Activated B cell treated with CpG ODN at 0.5 μM for 24 hours (primary cell): ENCODE measurements at regions not wholly inside any gene's neighbourhood (a gene's known extent, or its start where the extent isn't known, plus 50 kb on each side); places are given as distances from the start of the nearest gene placed in this dataset.
"Not testable (repeated sequence)": the region's sequence is repeated elsewhere in the genome, so short reads cannot be mapped to it uniquely, and the experiment has no call there.

Experiments used
- ATAC-seq: fragments of 200-7000 bp; cut with Tn5 transposase; one replicate; pipeline ENCODE4 v1.10.0; 2021; ENCODE audit warnings: low read depth, mild to moderate bottlenecking, moderate library complexity
- CTCF ChIA-PET: fragments of 350-600 bp; sonication (Branson Sonifier 250); formaldehyde crosslinking; loops from one replicate; lab custom pipeline; 2021; ENCODE audit warnings: antibody characterized with exemption; lab: Charles Lee
- POLR2A ChIA-PET: fragments of 350-600 bp; sonication (Branson Sonifier 250); formaldehyde crosslinking; loops from one replicate; lab custom pipeline; 2021; ENCODE audit warnings: antibody characterized with exemption; lab: Charles Lee
- DNase-seq: peaks from one replicate; pipeline ENCODE4 v3.0.0; 2022
- H3K27ac Mint-ChIP-seq: one replicate; pipeline ENCODE4 v1.8.0; 2020; ENCODE audit warnings: mixed read lengths
- H3K27me3 Mint-ChIP-seq: one replicate; pipeline ENCODE4 v1.8.0; 2021; ENCODE audit warnings: mixed read lengths
- H3K36me3 Mint-ChIP-seq: one replicate; pipeline ENCODE4 v1.8.0; 2021; ENCODE audit warnings: low read depth, mixed read lengths
- H3K4me1 Mint-ChIP-seq: one replicate; pipeline ENCODE4 v1.8.0; 2021; ENCODE audit warnings: mixed read lengths
- H3K4me3 Mint-ChIP-seq: one replicate; pipeline ENCODE4 v1.8.0; 2020; ENCODE audit warnings: mild to moderate bottlenecking, mixed read lengths
- H3K9me3 Mint-ChIP-seq: one replicate; pipeline ENCODE4 v1.8.0; 2020; ENCODE audit warnings: mixed read lengths
- intact Hi-C: fragments of 100-400 bp; cut with micrococcal nuclease; formaldehyde crosslinking; loops from one replicate; pipeline ENCODE4 v1.15.1; 2024
- TF ChIP-seq, protein P1 (sequence below): fragments of 200-600 bp; IDR thresholded peaks from one replicate; pipeline ENCODE4 v1.8.0; 2022; ENCODE audit warnings: antibody characterized with exemption, mild to moderate bottlenecking

DNA sequence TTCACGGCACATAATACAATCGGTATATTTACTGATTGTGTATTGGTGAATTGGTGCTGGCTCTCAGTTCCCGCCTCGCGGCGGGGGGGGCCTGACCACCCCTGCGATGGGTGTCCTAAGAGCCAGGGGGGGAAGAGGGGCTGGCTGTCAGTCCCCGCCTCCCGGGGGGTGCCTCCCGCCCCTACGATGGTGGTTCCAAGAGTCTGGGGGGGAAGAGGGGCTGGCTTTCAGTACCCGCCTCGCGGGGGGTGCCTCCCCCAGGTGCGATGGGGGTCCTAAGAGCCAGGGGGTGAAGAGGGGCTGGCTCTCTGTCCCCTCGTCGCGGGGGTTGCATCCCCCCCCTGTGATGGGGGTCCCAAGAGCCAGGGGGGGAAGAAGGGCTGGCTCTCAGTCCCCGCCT is 2321.8 kb upstream of the PCDH20 start:
- Mint-ChIP-seq H3K27me3 (no peaks in the 10 kb centered on the region), H3K36me3 (no peaks in the 10 kb centered on the region), H3K27ac (no peak overlapping the region), H3K4me1 (no peaks in the 10 kb centered on the region), H3K9me3 (no peaks in the 10 kb centered on the region), H3K4me3 (no peak overlapping the region)
- intact Hi-C loops = no loop called here
- POLR2A ChIA-PET = no interaction called here
- CTCF ChIA-PET = no interaction called here
- no peak for DNase-seq
- TF ChIP-seq, protein P1, sequence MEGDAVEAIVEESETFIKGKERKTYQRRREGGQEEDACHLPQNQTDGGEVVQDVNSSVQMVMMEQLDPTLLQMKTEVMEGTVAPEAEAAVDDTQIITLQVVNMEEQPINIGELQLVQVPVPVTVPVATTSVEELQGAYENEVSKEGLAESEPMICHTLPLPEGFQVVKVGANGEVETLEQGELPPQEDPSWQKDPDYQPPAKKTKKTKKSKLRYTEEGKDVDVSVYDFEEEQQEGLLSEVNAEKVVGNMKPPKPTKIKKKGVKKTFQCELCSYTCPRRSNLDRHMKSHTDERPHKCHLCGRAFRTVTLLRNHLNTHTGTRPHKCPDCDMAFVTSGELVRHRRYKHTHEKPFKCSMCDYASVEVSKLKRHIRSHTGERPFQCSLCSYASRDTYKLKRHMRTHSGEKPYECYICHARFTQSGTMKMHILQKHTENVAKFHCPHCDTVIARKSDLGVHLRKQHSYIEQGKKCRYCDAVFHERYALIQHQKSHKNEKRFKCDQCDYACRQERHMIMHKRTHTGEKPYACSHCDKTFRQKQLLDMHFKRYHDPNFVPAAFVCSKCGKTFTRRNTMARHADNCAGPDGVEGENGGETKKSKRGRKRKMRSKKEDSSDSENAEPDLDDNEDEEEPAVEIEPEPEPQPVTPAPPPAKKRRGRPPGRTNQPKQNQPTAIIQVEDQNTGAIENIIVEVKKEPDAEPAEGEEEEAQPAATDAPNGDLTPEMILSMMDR = no peak
- ATAC-seq = no peak

DNA sequence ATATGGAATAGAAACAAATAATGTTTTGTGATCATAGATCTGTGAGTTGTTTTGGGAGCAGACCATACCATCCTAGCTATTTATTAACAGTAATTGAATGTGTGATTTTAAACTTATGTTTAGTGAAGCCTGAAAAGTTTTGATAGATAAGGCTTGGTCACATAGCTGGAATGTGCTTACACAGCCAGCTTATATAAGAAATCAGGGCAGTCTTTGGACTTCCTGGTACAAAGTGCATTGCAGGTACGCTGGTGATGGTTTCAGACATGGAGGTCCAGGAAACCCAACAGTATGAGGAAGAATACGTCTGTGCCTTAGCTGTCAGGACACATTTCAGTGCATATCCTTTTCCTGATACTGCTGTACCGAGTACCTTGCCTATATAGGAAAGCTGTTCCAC is 2316.2 kb upstream of the PCDH20 start:
- Mint-ChIP-seq H3K4me1 (no peaks in the 10 kb centered on the region), H3K36me3 (no peaks in the 10 kb centered on the region), H3K4me3 (no peak overlapping the region), H3K9me3 (no peaks in the 10 kb centered on the region), H3K27ac (no peak overlapping the region), H3K27me3 (no peaks in the 10 kb centered on the region)
- no peak for ATAC-seq
- POLR2A ChIA-PET = no interaction called here
- intact Hi-C loops = no loop called here
- CTCF ChIA-PET = no interaction called here
- TF ChIP-seq, protein P1 = no peak
- no peak for DNase-seq

DNA sequence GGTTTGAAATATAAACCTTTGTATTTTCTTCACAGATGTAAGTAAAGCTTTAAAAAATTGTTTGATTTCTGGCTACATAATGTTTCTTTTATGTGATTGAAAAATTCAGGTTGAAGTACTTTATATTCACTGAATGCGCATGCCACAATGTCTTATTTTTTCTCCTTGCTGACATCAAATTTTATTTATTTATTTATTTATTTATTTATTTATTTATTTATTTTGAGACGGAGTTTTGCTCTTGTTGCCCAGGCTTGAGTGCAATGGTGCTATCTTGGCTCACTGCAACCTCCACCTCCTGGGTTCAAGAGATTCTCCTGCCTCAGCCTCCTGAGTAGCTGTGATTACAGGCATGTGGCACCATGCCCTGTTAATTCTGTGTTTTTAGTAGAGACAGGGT is 2296.5 kb upstream of the PCDH20 start:
- ATAC-seq, DNase-seq, H3K27me3 Mint-ChIP-seq, intact Hi-C loops, POLR2A ChIA-PET, H3K27ac Mint-ChIP-seq, H3K36me3 Mint-ChIP-seq, CTCF ChIA-PET, H3K4me1 Mint-ChIP-seq, H3K9me3 Mint-ChIP-seq, H3K4me3 Mint-ChIP-seq: not testable (repeated sequence)

DNA sequence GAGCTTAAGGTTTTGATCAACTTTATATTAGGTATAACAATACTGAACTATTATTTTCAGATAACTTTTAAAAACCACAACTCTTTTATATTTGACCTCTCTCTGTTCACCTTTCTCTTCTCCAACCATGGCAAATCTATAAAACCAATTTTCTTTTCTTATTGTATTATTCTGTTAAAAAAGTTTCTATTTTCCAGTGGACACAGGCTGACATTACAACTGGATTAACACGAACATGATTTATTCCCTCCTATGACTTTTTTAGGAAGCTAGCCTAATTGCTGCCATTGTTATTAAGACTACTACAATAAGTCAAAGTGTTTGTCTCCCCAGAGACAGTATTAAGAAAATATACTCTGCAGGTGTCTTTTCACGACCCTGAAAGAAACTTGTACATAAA is 2291.1 kb upstream of the PCDH20 start:
- DNase-seq (no peak), ATAC-seq (no peak)
- TF ChIP-seq, protein P1 = no peak
- Mint-ChIP-seq H3K36me3 (no peaks in the 10 kb centered on the region), H3K27me3 (no peaks in the 10 kb centered on the region), H3K4me3 (no peak overlapping the region), H3K4me1 (no peaks in the 10 kb centered on the region), H3K27ac (no peak overlapping the region), H3K9me3 (no peaks in the 10 kb centered on the region)
- POLR2A ChIA-PET = no interaction called here
- CTCF ChIA-PET = no interaction called here
- intact Hi-C loops = no loop called here

DNA sequence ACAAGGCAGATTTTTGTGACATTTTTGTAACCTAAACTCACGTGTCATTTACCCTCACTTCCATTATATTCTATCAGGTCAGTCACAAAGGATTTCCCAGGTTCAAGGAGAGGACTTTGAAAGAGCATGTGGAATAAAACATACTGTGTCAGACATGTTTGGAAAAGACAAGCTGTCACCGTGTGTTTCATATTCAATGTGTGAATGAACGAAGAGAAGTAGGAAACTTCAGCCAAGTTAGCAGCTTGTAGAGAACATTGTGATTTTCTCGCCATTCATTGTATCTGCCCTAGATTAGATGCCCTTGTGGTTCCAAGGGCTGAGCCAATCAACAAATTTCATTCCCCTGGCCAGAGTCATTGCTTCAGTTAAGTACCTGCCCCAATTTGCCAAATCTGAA is 2288.9 kb upstream of the PCDH20 start:
- no peaks in the 10 kb centered on the region for H3K36me3 Mint-ChIP-seq
- ATAC-seq = no peak
- POLR2A ChIA-PET = no interaction called here
- TF ChIP-seq, protein P1 = no peak
- no peaks in the 10 kb centered on the region for H3K4me1 Mint-ChIP-seq
- peaks cover under 1% of the 10 kb centered on the region for H3K9me3 Mint-ChIP-seq
- DNase-seq = no peak
- H3K27ac Mint-ChIP-seq = no peak overlapping the region
- intact Hi-C loops = no loop called here
- no peaks in the 10 kb centered on the region for H3K27me3 Mint-ChIP-seq
- CTCF ChIA-PET = no interaction called here
- H3K4me3 Mint-ChIP-seq = no peak overlapping the region

DNA sequence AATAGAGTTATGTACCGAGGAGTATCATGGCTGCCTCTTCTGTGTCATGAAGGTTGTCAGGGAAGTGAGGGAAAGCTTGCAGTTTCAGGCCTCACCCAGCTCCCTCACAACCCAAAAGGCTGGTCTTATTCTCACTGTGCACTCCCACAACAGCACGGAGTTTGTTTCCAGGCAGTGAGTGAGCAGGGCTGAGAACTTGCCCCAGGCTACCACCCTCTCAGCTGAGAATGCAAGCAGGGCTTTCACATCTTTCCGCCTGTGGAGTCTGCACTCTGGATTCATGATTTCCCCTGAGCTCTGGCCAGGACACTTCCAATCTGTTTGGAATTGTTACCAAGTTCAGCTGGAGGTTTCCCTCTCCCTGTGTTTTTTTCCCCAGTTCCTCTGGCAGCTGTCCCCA is 2284.7 kb upstream of the PCDH20 start:
- TF ChIP-seq, protein P1 = no peak
- H3K4me1 Mint-ChIP-seq = no peaks in the 10 kb centered on the region

More for the DNA sequence above, 2284.7 kb upstream of the PCDH20 start:
- Mint-ChIP-seq H3K36me3 (no peaks in the 10 kb centered on the region), H3K27me3 (no peaks in the 10 kb centered on the region), H3K27ac (no peak overlapping the region), H3K4me3 (no peak overlapping the region), H3K9me3 (peaks cover 2% of the 10 kb centered on the region)
- intact Hi-C loops = no loop called here
- CTCF ChIA-PET = no interaction called here
- POLR2A ChIA-PET = no interaction called here
- ATAC-seq (no peak), DNase-seq (no peak)
